ENCODE measurements at regions not wholly inside any gene's neighbourhood (a gene's known extent, or its start where the extent isn't known, plus 50 kb on each side); places are given as distances from the start of the nearest gene placed in this dataset.
A peak's percentile ranks its signal among the peaks of the same experiment; 100 is the strongest.

DNA sequence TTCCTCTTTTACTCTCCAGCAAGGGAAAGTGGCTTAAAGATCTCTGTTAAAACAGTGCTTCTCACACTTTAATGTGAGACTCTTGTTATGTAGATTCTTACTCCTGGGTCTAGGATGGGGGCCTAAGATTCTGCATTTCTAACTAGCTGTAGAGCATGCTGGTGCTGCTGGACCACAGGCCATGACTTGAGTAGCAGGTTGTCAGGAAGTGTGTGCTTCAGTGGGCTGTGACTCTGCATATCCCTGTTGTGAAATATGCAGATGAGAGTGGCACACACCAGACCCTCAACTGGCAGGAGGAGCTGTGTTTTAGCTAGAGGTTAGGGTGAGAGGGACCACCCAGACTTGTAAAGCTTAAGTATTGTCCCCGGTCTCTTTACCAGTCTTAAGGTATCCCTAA, 191.1 kb upstream of the DMRT1 start:
- no peak overlapping the region for H2BK12ac ChIP-seq (ENCODE audit: low read length)
- H3K23ac ChIP-seq (ENCODE audit: low read length) = no peak overlapping the region
- no peak overlapping the region for H3K4ac ChIP-seq (ENCODE audit: low read depth, low read length)
- no peak overlapping the region for H3K14ac ChIP-seq (ENCODE audit: low read length)
- H4K91ac ChIP-seq (ENCODE audit: low read depth, low read length) = no peak overlapping the region
- no peaks in the 10 kb centered on the region for H3K36me3 ChIP-seq (ENCODE audit: control insufficient read depth in 1 of 2, insufficient read depth in 2 of 2, low read length in 2 of 2)
- H4K8ac ChIP-seq (ENCODE audit: low read depth, low read length) = no peak overlapping the region
- H3K18ac ChIP-seq (ENCODE audit: low read length) = no peak overlapping the region
- H3K9me3 ChIP-seq (ENCODE audit: insufficient read depth, low read depth, low read length) = no peaks in the 10 kb centered on the region
- no peak overlapping the region for H3K4me3 ChIP-seq (ENCODE audit: low read depth, low read length)
- no peak overlapping the region for H2AFZ ChIP-seq (ENCODE audit: insufficient read depth, low read length, poor library complexity)
- no peaks in the 10 kb centered on the region for H3K79me1 ChIP-seq (ENCODE audit: low read length)
- no peak overlapping the region for H2AK5ac ChIP-seq (ENCODE audit: low read length)
- WGBS (ENCODE audit: extremely low coverage, insufficient coverage, insufficient read length) = no CpG with 5 or more reads among the region's 1 CpG
- no peak overlapping the region for H2BK120ac ChIP-seq (ENCODE audit: insufficient read depth, low read length, poor library complexity)
- H4K12ac ChIP-seq (ENCODE audit: low read depth, low read length) = no peak overlapping the region
- H3K4me2 ChIP-seq (ENCODE audit: low read length) = no peak overlapping the region
- no peak overlapping the region for H3K9ac ChIP-seq (ENCODE audit: low read length)
- H3K27ac ChIP-seq (ENCODE audit: low read depth, low read length) = no peak overlapping the region
- no peaks in the 10 kb centered on the region for H3K79me2 ChIP-seq (ENCODE audit: control insufficient read depth, insufficient read depth, low read length, poor library complexity)
- no peak for DNase-seq
- H3K4me1 ChIP-seq (ENCODE audit: control insufficient read depth in 1 of 2, insufficient read depth in 2 of 2, low read length in 2 of 2) = peaks cover 0 to 2% of the 10 kb centered on the region in 2 experiments
- no peaks in the 10 kb centered on the region for H3K27me3 ChIP-seq (ENCODE audit: insufficient read depth, low read length)
- no peak overlapping the region for H2BK5ac ChIP-seq (ENCODE audit: low read depth, low read length, poor library complexity)

DNA sequence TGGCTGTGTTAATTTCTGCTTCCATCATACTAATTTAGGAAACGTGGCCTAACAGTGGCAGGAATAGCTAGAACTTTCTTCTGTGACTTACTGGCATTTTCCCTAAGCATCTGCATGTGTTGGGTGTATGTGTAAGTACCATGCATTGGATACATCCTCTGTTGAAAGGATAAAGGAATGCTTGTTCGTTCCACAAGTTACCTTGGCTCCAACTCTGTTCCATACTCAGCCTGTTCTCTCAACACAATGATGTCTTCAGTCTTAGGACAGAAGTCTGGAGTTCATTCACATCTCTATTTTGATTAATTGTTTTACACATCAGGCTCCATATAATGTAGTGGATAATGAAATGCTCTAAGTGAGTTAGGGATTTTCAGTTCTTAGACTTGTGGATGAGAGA, 190.1 kb upstream of the DMRT1 start:
- H3K4ac ChIP-seq (ENCODE audit: low read depth, low read length) = no peak overlapping the region
- no peak overlapping the region for H2BK5ac ChIP-seq (ENCODE audit: low read depth, low read length, poor library complexity)
- H3K18ac ChIP-seq (ENCODE audit: low read length) = no peak overlapping the region
- H3K79me1 ChIP-seq (ENCODE audit: low read length) = no peaks in the 10 kb centered on the region
- no peak overlapping the region for H4K91ac ChIP-seq (ENCODE audit: low read depth, low read length)
- H4K8ac ChIP-seq (ENCODE audit: low read depth, low read length) = no peak overlapping the region
- no peaks in the 10 kb centered on the region for H3K9me3 ChIP-seq (ENCODE audit: insufficient read depth, low read depth, low read length)
- H2BK12ac ChIP-seq (ENCODE audit: low read length) = no peak overlapping the region
- no peaks in the 10 kb centered on the region for H3K27me3 ChIP-seq (ENCODE audit: insufficient read depth, low read length)
- H3K9ac ChIP-seq (ENCODE audit: low read length) = no peak overlapping the region
- no peak overlapping the region for H2AFZ ChIP-seq (ENCODE audit: insufficient read depth, low read length, poor library complexity)
- WGBS (ENCODE audit: extremely low coverage, insufficient coverage, insufficient read length) = no CpG with 5 or more reads among the region's 2 CpGs
- H3K4me2 ChIP-seq (ENCODE audit: low read length) = no peak overlapping the region
- H3K36me3 ChIP-seq (ENCODE audit: control insufficient read depth in 1 of 2, insufficient read depth in 2 of 2, low read length in 2 of 2) = no peaks in the 10 kb centered on the region
- no peak for DNase-seq
- H3K27ac ChIP-seq (ENCODE audit: low read depth, low read length) = no peak overlapping the region
- no peak overlapping the region for H2BK120ac ChIP-seq (ENCODE audit: insufficient read depth, low read length, poor library complexity)
- H3K14ac ChIP-seq (ENCODE audit: low read length) = no peak overlapping the region
- H2AK5ac ChIP-seq (ENCODE audit: low read length) = no peak overlapping the region
- no peak overlapping the region for H3K23ac ChIP-seq (ENCODE audit: low read length)
- no peaks in the 10 kb centered on the region for H3K79me2 ChIP-seq (ENCODE audit: control insufficient read depth, insufficient read depth, low read length, poor library complexity)
- H4K12ac ChIP-seq (ENCODE audit: low read depth, low read length) = no peak overlapping the region
- peaks cover 0 to 4% of the 10 kb centered on the region in 2 experiments for H3K4me1 ChIP-seq (ENCODE audit: control insufficient read depth in 1 of 2, insufficient read depth in 2 of 2, low read length in 2 of 2)
- H3K4me3 ChIP-seq (ENCODE audit: low read depth, low read length) = no peak overlapping the region

DNA sequence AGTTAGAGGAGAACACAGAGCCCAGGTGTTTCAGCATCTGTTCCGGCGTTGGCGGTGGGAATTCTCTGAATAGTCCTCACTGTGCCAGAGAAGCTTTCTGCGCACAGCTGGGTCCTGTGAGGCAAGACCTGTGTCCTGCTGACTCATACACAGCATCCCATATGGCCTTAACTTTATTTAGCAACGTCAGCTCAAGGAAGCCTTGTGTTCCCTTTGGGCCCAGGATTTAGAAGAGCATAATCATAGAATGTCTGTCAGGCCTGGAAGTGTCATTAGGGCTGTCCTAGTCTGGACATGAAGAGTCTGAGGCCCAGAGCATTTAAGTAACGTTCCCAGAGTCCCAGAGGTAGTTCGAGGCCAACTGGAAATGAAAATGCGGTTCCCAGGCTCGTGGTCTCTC, 188.6 kb upstream of the DMRT1 start:
- H4K91ac ChIP-seq (ENCODE audit: low read depth, low read length) = no peak overlapping the region
- H3K36me3 ChIP-seq (ENCODE audit: control insufficient read depth in 1 of 2, insufficient read depth in 2 of 2, low read length in 2 of 2) = no peaks in the 10 kb centered on the region
- H2BK120ac ChIP-seq (ENCODE audit: insufficient read depth, low read length, poor library complexity) = no peak overlapping the region
- no peak overlapping the region for H2AK5ac ChIP-seq (ENCODE audit: low read length)
- no CpG with 5 or more reads among the region's 9 CpGs for WGBS (ENCODE audit: extremely low coverage, insufficient coverage, insufficient read length)
- no peaks in the 10 kb centered on the region for H3K27me3 ChIP-seq (ENCODE audit: insufficient read depth, low read length)
- no peak overlapping the region for H3K27ac ChIP-seq (ENCODE audit: low read depth, low read length)
- no peak overlapping the region for H4K8ac ChIP-seq (ENCODE audit: low read depth, low read length)
- H3K18ac ChIP-seq (ENCODE audit: low read length) = no peak overlapping the region
- no peaks in the 10 kb centered on the region for H3K79me1 ChIP-seq (ENCODE audit: low read length)
- no peak overlapping the region for H2AFZ ChIP-seq (ENCODE audit: insufficient read depth, low read length, poor library complexity)
- H3K4me2 ChIP-seq (ENCODE audit: low read length) = no peak overlapping the region
- no peak overlapping the region for H3K9ac ChIP-seq (ENCODE audit: low read length)
- no peak overlapping the region for H3K14ac ChIP-seq (ENCODE audit: low read length)
- peaks cover 0 to 6% of the 10 kb centered on the region in 2 experiments for H3K4me1 ChIP-seq (ENCODE audit: control insufficient read depth in 1 of 2, insufficient read depth in 2 of 2, low read length in 2 of 2)
- no peak overlapping the region for H2BK5ac ChIP-seq (ENCODE audit: low read depth, low read length, poor library complexity)
- H2BK12ac ChIP-seq (ENCODE audit: low read length) = no peak overlapping the region
- H3K4me3 ChIP-seq (ENCODE audit: low read depth, low read length) = no peak overlapping the region
- no peak overlapping the region for H3K4ac ChIP-seq (ENCODE audit: low read depth, low read length)
- H3K79me2 ChIP-seq (ENCODE audit: control insufficient read depth, insufficient read depth, low read length, poor library complexity) = no peaks in the 10 kb centered on the region
- DNase-seq = peak; percentile 7 to 48
- H3K9me3 ChIP-seq (ENCODE audit: insufficient read depth, low read depth, low read length) = no peaks in the 10 kb centered on the region
- H3K23ac ChIP-seq (ENCODE audit: low read length) = no peak overlapping the region
- no peak overlapping the region for H4K12ac ChIP-seq (ENCODE audit: low read depth, low read length)

DNA sequence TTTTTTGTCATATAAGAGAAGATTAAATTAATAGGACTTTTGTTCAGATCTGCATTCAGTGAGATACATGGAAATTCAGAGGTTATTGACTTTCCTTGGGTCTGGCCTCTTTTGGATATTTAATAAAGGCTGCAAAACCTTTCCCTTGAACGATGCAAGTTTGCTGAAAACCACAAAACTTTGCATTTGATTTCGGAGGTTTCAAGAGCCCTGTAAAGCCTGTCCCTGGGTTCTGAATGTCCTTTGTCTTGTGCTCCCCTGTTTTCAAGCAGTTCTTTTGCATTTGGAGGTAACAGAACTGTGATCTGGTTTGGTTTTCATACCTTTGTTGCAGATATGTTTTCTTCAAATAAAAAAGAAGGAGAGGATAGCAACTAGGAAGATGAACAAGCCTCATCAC, 188.1 kb upstream of the DMRT1 start:
- Histone ChIP-seq H3K4me1 (ENCODE audit: control insufficient read depth in 1 of 2, insufficient read depth in 2 of 2, low read length in 2 of 2) (peaks cover 0 to 6% of the 10 kb centered on the region in 2 experiments), H4K8ac (ENCODE audit: low read depth, low read length) (no peak overlapping the region), H2AFZ (ENCODE audit: insufficient read depth, low read length, poor library complexity) (no peak overlapping the region), H3K9me3 (ENCODE audit: insufficient read depth, low read depth, low read length) (no peaks in the 10 kb centered on the region), H3K27me3 (ENCODE audit: insufficient read depth, low read length) (no peaks in the 10 kb centered on the region), H2BK120ac (ENCODE audit: insufficient read depth, low read length, poor library complexity) (no peak overlapping the region), H3K79me2 (ENCODE audit: control insufficient read depth, insufficient read depth, low read length, poor library complexity) (no peaks in the 10 kb centered on the region), H4K12ac (ENCODE audit: low read depth, low read length) (no peak overlapping the region), H3K18ac (ENCODE audit: low read length) (no peak overlapping the region), H2AK5ac (ENCODE audit: low read length) (no peak overlapping the region), H3K27ac (ENCODE audit: low read depth, low read length) (no peak overlapping the region), H3K4me2 (ENCODE audit: low read length) (no peak overlapping the region), H2BK12ac (ENCODE audit: low read length) (no peak overlapping the region), H3K14ac (ENCODE audit: low read length) (no peak overlapping the region), H3K9ac (ENCODE audit: low read length) (no peak overlapping the region), H3K4me3 (ENCODE audit: low read depth, low read length) (no peak overlapping the region), H2BK5ac (ENCODE audit: low read depth, low read length, poor library complexity) (no peak overlapping the region), H3K36me3 (ENCODE audit: control insufficient read depth in 1 of 2, insufficient read depth in 2 of 2, low read length in 2 of 2) (no peaks in the 10 kb centered on the region), H3K23ac (ENCODE audit: low read length) (no peak overlapping the region), H3K79me1 (ENCODE audit: low read length) (no peaks in the 10 kb centered on the region), H4K91ac (ENCODE audit: low read depth, low read length) (no peak overlapping the region), H3K4ac (ENCODE audit: low read depth, low read length) (no peak overlapping the region)
- no CpG with 5 or more reads among the region's 2 CpGs for WGBS (ENCODE audit: extremely low coverage, insufficient coverage, insufficient read length)
- no peak for DNase-seq

All from trophoblast cell (in vitro differentiated cells and primary cell).